ENCODE measurements at regions not wholly inside any gene's neighbourhood (a gene's known extent, or its start where the extent isn't known, plus 50 kb on each side); places are given as distances from the start of the nearest gene placed in this dataset.

- TF ChIP-seq, protein P1, sequence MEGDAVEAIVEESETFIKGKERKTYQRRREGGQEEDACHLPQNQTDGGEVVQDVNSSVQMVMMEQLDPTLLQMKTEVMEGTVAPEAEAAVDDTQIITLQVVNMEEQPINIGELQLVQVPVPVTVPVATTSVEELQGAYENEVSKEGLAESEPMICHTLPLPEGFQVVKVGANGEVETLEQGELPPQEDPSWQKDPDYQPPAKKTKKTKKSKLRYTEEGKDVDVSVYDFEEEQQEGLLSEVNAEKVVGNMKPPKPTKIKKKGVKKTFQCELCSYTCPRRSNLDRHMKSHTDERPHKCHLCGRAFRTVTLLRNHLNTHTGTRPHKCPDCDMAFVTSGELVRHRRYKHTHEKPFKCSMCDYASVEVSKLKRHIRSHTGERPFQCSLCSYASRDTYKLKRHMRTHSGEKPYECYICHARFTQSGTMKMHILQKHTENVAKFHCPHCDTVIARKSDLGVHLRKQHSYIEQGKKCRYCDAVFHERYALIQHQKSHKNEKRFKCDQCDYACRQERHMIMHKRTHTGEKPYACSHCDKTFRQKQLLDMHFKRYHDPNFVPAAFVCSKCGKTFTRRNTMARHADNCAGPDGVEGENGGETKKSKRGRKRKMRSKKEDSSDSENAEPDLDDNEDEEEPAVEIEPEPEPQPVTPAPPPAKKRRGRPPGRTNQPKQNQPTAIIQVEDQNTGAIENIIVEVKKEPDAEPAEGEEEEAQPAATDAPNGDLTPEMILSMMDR (IDR thresholded peaks at IDR 0.05): 0 out of 2 replicates have a peak, but pooled peaks have one; percentile 7
- TF ChIP-seq MAX (IDR thresholded peaks at IDR 0.05; ENCODE audit: low read depth) (no peak), TEAD4 (IDR thresholded peaks at IDR 0.05; ENCODE audit: borderline replicate concordance, insufficient read depth) (no peak), FOXJ3 (CRISPR knock-in tag; IDR thresholded peaks at IDR 0.05) (no peak), CHD2 (IDR thresholded peaks at IDR 0.05; ENCODE audit: low read length, partially characterized antibody) (no peak)
Measured at GRCh38 chr3:68206524-68207117, 552.2 kb upstream of the SUCLG2 start.
